Ascending aorta (tissue), 2 donors: ENCODE measurements at regions not wholly inside any gene's neighbourhood (a gene's known extent, or its start where the extent isn't known, plus 50 kb on each side); places are given as distances from the start of the nearest gene placed in this dataset.

ENCODE experiments used
- DNase-seq, 2 donors: peaks; one replicate each; pipeline ENCODE4 v3.0.0-alpha.2; 2019; ENCODE audit warnings: low spot score in 2 of 2
- H3K27ac ChIP-seq, 2 donors: fragments of 200-600 bp; sonication (generic); one replicate each; pipeline ENCODE4 v1.5.1; 2016 to 2017; ENCODE audit warnings: mild to moderate bottlenecking in 1 of 2
- H3K27me3 ChIP-seq: fragments of 200-600 bp; sonication (generic); one replicate; pipeline ENCODE4 v1.5.1; 2017
- H3K36me3 ChIP-seq, 2 donors: fragments of 200-600 bp; sonication (generic); one replicate each; pipeline ENCODE4 v1.5.1; 2016
- H3K4me1 ChIP-seq, 2 donors: fragments of 200-600 bp; sonication (generic); one replicate each; pipeline ENCODE4 v1.5.1; 2016 to 2017; ENCODE audit warnings: mild to moderate bottlenecking in 1 of 2
- H3K4me3 ChIP-seq, 2 donors: fragments of 200-600 bp; sonication (generic); one replicate each; pipeline ENCODE4 v1.5.1; 2016 to 2017; ENCODE audit warnings: mild to moderate bottlenecking in 1 of 2
- H3K9me3 ChIP-seq, 2 donors: fragments of 200-600 bp; sonication (generic); one replicate each; pipeline ENCODE4 v1.5.1; 2016
- CTCF ChIP-seq, 3 experiments: fragments of 200-600 bp in 2 of 3; fragments of 450-650 bp in 1 of 3; sonication (generic) in 2 of 3; IDR thresholded peaks; one replicate each; pipeline ENCODE4 v1.5.1; 2016 to 2019; ENCODE audit warnings: antibody characterized with exemption in 3 of 3, mild to moderate bottlenecking in 1 of 3, moderate library complexity in 1 of 3
- intact Hi-C: fragments of 100-400 bp; cut with DNase I; formaldehyde crosslinking; loops from one replicate; pipeline ENCODE4 v1.15.1; 2023

DNA sequence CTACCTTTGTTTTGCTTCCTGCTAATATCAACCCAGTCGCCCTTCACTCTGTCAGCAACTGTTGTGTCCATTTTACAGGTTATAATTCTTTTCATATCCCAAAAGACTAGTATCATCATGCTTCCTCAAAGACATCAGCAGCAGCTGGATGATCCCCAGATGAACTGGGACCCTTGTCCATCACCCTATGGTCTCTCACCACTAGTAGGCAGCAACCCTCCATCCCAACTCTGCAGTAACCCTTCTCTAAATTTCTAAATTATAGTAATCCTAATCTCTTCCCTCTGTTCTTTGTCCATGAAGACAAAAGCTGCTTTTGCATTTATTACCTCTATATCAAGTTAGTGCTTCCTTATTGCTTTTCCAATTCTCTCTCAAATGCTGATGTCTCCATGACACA, 1025.8 kb downstream of the FAM181B start:
- Histone ChIP-seq H3K27me3 (no peaks in the 10 kb centered on the region), H3K4me1 (no peaks in the 10 kb centered on the region), H3K4me3 (no peak overlapping the region), H3K36me3 (no peaks in the 10 kb centered on the region), H3K9me3 (no peaks in the 10 kb centered on the region), H3K27ac (no peak overlapping the region)
- intact Hi-C loops, result no loop called here
- TF ChIP-seq CTCF (IDR thresholded peaks at IDR 0.05), result no peak
- DNase-seq, result no peak

- H3K36me3 ChIP-seq, result no peaks in the 10 kb centered on the region
- DNase-seq, result no peak
- H3K27ac ChIP-seq, result no peak overlapping the region
- H3K27me3 ChIP-seq, result no peaks in the 10 kb centered on the region
- H3K4me1 ChIP-seq, result no peaks in the 10 kb centered on the region
- H3K9me3 ChIP-seq, result peaks cover 0 to 3% of the 10 kb centered on the region in 2 donors
- no peak overlapping the region for H3K4me3 ChIP-seq
- intact Hi-C loops, result no loop called here
- TF ChIP-seq CTCF (IDR thresholded peaks at IDR 0.05), result no peak
These were observed 1028.4 kb downstream of the FAM181B start for GRCh38 chr11:81705283-81705682.

GRCh38 chr11:81700076-81700475, 1033.6 kb downstream of the FAM181B start:
- no peak overlapping the region for H3K27ac ChIP-seq
- no peaks in the 10 kb centered on the region for H3K27me3 ChIP-seq
- H3K9me3 ChIP-seq, result peaks cover 0 to 14% of the 10 kb centered on the region in 2 donors
- DNase-seq, result no peak
- H3K4me1 ChIP-seq, result no peaks in the 10 kb centered on the region
- H3K4me3 ChIP-seq, result no peak overlapping the region
- intact Hi-C loops, result no loop called here
- no peaks in the 10 kb centered on the region for H3K36me3 ChIP-seq
- no peak for TF ChIP-seq CTCF (IDR thresholded peaks at IDR 0.05)

GRCh38 chr11:81687057-81687456, 1046.6 kb downstream of the FAM181B start:
- no peaks in the 10 kb centered on the region for H3K36me3 ChIP-seq
- no peak for TF ChIP-seq CTCF (IDR thresholded peaks at IDR 0.05)
- DNase-seq, result no peak
- no peaks in the 10 kb centered on the region for H3K4me1 ChIP-seq
- peaks cover 0 to 3% of the 10 kb centered on the region in 2 donors for H3K9me3 ChIP-seq
- H3K27ac ChIP-seq, result no peak overlapping the region
- H3K4me3 ChIP-seq, result no peak overlapping the region
- no peaks in the 10 kb centered on the region for H3K27me3 ChIP-seq
- intact Hi-C loops, result no loop called here

- DNase-seq, result no peak
- Histone ChIP-seq H3K36me3 (no peaks in the 10 kb centered on the region), H3K9me3 (no peaks in the 10 kb centered on the region), H3K27ac (no peak overlapping the region), H3K27me3 (no peaks in the 10 kb centered on the region), H3K4me1 (no peaks in the 10 kb centered on the region), H3K4me3 (no peak overlapping the region)
- intact Hi-C loops, result no loop called here
- no peak for TF ChIP-seq CTCF (IDR thresholded peaks at IDR 0.05)
These were observed 1059.5 kb downstream of the FAM181B start for GRCh38 chr11:81674211-81674610.

- no peak for TF ChIP-seq CTCF (IDR thresholded peaks at IDR 0.05)
- intact Hi-C loops, result no loop called here
- Histone ChIP-seq H3K27ac (no peak overlapping the region), H3K9me3 (no peaks in the 10 kb centered on the region), H3K4me3 (no peak overlapping the region), H3K4me1 (no peaks in the 10 kb centered on the region), H3K27me3 (no peaks in the 10 kb centered on the region), H3K36me3 (no peaks in the 10 kb centered on the region)
- no peak for DNase-seq
These were observed 1060.7 kb downstream of the FAM181B start for GRCh38 chr11:81673001-81673400.
